Astrocyte (in vitro differentiated cells and primary cell): ENCODE measurements at regions not wholly inside any gene's neighbourhood (a gene's known extent, or its start where the extent isn't known, plus 50 kb on each side); places are given as distances from the start of the nearest gene placed in this dataset.

Experiments
- EZH2 ChIP-seq: IDR thresholded peaks from 2 replicates; pipeline ENCODE4 v1.6.1; 2012; ENCODE audit warnings: mild to moderate bottlenecking, low read length, inconsistent platforms; ENCODE audit not compliant: insufficient read depth
- TF ChIP-seq, protein P1 (sequence below): IDR thresholded peaks from 2 replicates; pipeline ENCODE4 v1.5.1; 2011; ENCODE audit warnings: low read depth, mild to moderate bottlenecking, inconsistent platforms, low read length, moderate library complexity; ENCODE audit not compliant: insufficient read depth

DNA sequence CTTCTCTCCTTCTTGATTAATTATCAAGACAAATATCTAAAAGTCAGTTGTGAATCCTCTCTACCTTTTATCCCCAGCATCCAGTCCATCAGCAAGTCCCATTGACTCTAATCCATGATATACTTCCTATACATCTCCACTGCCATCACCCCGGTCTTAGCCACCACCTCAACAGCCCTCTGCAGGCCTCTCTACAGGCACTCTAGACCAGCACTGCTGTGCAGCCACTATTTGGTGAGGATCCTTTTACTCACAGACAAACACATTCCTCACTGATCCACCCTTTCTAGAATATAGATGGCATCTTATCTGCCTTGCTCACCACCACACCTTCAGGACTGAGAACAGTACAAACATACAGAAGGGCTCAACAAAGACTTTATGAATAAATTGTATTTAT lies 221.7 kb downstream of the RFC3 start:
- TF ChIP-seq, protein P1, sequence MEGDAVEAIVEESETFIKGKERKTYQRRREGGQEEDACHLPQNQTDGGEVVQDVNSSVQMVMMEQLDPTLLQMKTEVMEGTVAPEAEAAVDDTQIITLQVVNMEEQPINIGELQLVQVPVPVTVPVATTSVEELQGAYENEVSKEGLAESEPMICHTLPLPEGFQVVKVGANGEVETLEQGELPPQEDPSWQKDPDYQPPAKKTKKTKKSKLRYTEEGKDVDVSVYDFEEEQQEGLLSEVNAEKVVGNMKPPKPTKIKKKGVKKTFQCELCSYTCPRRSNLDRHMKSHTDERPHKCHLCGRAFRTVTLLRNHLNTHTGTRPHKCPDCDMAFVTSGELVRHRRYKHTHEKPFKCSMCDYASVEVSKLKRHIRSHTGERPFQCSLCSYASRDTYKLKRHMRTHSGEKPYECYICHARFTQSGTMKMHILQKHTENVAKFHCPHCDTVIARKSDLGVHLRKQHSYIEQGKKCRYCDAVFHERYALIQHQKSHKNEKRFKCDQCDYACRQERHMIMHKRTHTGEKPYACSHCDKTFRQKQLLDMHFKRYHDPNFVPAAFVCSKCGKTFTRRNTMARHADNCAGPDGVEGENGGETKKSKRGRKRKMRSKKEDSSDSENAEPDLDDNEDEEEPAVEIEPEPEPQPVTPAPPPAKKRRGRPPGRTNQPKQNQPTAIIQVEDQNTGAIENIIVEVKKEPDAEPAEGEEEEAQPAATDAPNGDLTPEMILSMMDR, result no peak
- TF ChIP-seq EZH2, result no peak
